Stimulated activated naive CD8-positive, alpha-beta T cell treated with anti-CD3 and anti-CD28 coated beads, Interleukin-15, Interleukin-2, amounts not matched to agents 100 U/mL and 50 U/mL, for 24 hours (primary cell): ENCODE measurements at regions not wholly inside any gene's neighbourhood (a gene's known extent, or its start where the extent isn't known, plus 50 kb on each side); places are given as distances from the start of the nearest gene placed in this dataset.
"Not testable (repeated sequence)": the region's sequence is repeated elsewhere in the genome, so short reads cannot be mapped to it uniquely, and the experiment has no call there.

Source experiments
- ATAC-seq: fragments of 150-1000 bp; cut with Tn5 transposase; one replicate; pipeline ENCODE4 v1.10.0; 2021
- DNase-seq: peaks from one replicate; pipeline ENCODE4 v3.0.0; 2021

DNA sequence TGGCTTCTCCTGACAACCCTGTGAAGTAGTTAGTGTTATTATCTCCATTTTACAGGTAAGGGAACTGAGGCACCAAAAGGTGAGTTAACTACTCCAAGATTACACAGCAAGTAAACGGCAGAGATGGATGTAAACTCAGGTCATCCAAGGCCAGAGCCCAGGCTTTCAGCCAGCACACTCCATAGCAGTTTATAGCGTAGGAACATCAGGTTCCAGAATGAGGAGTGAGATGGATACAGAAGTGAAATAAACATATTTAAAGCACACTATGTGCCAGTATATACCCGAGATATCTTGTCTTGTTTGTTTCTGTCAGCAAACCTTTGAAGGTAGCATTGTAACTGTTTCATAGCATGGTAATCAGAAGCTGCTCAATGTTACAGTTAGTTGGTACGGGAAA lies 279.0 kb downstream of the OXSM start:
- DNase-seq (no peak), ATAC-seq (no peak)

DNA sequence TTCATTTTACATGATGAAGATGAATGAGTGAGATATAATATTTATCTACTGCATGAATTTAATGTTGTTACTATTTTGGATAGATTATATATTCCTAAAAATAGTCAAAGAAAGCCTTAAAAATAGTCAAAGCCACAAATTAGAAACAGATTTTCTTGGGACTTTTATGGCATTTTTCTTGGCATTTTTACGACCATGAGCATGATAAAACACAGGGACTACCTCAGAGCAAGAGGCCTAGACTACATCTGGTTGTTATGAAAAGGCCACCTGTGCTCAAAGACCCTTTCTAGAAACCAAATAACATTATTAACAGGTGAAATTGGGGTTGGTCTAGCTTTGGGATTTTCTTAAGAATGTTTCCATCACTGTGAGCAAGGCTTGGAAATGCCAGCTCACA lies 281.0 kb downstream of the OXSM start:
- DNase-seq, result no peak
- ATAC-seq, result no peak

DNA sequence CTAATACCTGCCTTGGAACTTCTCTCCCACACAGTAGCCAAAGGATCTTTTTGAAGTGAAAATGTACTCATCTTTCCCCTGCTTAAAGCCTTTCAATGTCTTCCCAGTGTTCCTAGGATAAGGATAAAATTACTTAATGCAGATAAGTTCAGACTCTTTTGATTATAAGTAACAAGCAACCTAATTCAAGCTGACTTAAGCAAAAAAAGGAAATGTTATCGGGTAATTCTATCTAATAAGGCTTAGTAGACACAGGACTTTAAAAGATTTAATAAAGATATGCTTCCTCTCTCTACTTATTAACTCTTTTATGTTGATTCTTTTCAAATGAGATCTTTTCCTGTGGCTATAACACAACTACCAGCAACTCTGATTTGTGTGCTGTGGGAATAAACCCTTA lies 284.2 kb downstream of the OXSM start:
- no peak for ATAC-seq

DNA sequence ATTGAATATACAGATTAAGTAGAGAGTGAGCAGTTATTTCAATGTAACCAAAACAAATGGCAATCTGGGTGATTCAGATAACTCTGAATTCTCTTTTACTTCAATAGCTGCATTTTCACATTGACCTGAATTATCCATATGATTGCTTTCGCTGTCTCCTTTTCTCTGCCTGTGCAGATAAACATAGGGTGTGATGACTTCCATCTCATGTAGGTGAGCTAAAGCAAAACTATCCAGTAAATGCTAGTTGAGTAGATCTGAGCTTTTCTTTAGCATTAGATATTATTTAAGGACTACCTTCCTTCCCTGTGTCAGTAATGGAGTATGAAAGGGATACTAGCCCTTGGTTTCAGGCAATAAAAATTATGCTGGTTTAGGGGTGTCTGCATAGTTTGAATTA lies 288.6 kb downstream of the OXSM start:
- ATAC-seq (no peak), DNase-seq (no peak)

More for the DNA sequence above, 284.2 kb downstream of the OXSM start:
- no peak for DNase-seq

DNA sequence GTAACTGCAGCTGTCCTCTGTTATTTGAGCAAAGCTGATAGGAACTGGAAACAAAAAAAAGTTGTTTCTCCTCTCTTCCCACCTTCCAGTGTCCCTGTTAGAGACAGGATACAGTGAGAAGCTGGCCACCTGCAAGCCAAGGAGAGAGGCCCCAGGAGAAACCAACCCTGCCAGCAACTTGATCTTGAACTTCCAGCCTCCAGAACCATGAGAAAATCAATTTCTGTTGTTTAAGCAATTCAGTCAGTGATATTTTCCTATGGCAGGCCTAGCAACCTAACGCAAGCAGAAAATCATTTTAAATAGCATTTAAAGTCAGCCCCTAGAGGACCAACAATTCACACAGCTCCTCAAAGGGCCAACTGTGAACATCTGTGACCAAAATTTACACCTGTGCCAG lies 291.3 kb downstream of the OXSM start:
- no peak for DNase-seq
- no peak for ATAC-seq

DNA sequence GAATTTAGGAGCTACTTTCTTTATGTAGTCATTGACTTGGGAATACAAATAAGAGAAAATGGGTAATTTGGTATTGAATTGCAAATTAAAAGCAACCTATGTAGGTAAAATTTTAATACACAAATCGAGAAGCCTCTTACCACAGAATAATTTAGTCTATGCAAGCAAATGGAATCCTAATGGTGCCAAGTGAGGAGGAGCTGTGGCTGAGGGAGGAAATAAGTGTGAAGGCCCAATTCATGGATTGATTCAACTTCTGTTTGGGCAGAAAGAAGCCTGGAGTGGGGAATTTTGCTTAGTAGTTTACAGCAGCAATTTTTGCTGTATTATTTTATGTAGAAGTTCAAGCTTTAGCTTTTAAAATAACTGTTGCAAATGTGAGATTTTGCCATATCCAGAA lies 291.9 kb downstream of the OXSM start:
- no peak for DNase-seq
- no peak for ATAC-seq

DNA sequence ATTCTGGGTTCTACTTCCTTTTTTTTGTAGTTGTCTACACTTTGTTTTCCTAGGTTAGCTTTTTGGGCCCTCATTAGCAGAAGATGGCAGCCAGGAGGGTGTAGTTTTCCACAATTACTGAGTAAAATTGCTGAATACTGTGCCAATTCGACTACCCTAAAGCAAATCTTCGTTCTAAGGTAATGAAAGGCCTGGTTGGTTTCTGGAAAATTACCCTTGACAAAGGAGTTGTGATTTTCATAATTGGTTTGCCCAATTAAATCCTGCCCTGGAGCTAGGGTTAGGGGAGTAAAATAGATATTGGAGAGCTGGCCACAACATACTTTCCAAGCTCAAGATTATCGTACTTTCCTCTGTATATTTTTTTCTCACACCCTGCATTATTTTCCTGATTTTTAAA lies 293.0 kb downstream of the OXSM start:
- ATAC-seq (no peak), DNase-seq (no peak)

DNA sequence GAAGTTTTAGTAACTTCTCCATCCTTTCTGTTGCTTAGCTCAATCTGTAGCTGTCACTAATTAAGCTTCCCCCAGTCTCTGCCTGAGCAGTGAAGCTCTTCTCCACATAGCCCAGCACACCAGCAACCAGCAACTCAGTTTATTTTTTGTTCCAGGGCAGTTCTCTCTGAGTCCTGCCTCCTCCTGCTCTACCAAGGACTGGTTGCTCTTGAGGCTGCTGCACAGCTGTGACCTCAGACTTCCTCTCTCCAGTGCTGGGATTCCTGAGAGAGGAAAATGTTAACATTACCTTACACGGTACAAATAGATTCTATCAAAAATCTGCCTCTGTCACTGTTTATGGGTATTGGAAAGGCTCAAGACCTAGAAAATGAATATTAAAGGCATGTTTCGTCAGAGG lies 294.7 kb downstream of the OXSM start:
- ATAC-seq (no peak), DNase-seq (no peak)

DNA sequence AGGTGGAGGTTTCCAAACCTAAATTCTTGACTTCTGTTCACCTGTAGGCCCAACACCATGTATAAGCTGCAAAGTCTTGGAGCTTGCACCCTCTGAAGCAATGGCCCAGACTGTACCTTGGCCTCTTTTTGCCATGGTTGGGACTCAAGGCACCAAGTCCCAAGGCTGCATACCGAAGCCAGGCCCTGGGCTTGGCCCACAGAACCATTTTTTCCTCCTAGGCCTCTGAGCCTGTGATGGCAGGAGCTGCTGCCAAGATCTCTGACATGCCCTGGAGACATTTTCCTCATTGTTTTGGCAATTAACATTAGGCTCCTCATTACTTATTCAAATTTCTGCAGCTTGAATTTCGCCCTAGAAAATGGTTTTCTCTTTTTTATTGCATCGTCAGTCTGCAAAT lies 297.9 kb downstream of the OXSM start:
- no peak for DNase-seq

DNA sequence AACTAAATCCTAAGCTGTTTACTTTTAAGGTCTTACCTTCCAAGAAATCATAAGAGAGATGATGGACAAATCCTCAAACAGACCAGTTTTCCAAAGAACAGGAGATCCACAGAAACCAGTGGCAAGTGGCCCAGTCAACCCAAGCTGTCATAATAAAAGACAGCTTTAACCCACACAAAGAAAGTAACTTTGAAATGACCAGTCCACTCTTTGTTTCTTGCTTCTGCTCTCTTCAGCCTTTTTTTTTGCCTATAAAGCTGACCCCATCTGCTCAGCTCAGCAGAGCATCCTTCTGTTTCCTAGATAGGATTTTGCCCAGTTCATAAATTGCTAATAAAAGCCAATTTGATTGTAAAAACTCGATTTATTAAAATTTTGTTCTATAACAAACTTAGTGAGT lies 299.4 kb downstream of the OXSM start:
- ATAC-seq, result no peak
- DNase-seq, result no peak

More for the DNA sequence above, 297.9 kb downstream of the OXSM start:
- ATAC-seq, result no peak

DNA sequence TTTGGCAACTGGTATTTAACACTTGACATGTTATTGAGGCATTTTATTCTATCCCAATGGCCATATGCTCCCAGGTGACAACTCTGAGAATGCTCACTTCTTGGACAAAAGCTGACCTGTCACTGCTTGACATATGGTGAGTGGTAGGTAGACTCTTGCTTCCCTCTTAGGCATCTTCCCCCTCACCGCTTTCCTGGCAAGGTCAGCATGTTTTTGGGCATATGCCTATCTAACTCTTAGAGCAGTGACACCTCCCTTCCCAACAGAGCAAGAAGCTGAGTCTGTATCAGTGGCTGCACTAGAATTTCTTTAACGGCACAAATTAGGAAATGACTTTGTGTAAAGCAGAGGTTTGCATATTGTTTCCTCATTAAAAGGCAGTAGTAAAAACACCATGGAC lies 300.7 kb downstream of the OXSM start:
- DNase-seq, result no peak
- ATAC-seq, result no peak

DNA sequence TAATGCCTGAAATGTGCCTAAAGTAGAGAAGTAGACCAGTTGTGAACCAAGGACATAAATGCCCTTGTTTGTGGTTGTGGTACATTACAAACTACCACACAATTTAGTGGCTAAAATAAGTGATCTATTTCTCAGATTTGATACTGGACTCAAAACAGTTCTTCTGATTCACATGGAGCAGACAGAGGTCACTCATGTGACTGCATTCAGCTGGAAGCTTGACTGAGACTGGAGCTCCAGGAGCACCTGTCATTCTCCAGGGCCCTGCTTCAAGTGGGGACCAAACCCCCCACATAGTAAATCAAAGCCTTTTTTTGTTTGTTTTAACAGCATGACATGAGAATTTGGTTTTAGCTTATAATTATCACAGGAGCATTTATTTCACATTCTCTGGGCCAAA lies 301.2 kb downstream of the OXSM start:
- no peak for ATAC-seq
- DNase-seq, result no peak

DNA sequence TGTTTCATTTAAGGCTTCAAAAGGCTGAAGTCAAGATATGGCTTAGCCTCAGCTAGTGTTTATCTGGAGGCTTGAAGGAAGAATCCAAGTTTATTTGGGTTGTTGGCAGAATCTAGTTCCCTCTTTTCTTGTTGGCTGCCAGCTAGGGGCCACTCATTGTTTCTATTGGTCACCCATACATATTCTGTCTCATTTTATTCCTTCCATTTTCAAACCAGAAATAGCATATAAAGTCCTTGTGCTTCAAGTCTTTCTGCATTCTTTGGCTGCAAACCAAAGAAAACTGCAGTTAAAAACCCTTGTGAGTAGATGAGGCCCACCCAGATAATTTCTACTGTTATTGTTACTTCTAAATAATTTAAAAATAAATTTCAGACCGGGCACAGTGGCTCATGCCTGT lies 301.7 kb downstream of the OXSM start:
- no peak for DNase-seq
- no peak for ATAC-seq

DNA sequence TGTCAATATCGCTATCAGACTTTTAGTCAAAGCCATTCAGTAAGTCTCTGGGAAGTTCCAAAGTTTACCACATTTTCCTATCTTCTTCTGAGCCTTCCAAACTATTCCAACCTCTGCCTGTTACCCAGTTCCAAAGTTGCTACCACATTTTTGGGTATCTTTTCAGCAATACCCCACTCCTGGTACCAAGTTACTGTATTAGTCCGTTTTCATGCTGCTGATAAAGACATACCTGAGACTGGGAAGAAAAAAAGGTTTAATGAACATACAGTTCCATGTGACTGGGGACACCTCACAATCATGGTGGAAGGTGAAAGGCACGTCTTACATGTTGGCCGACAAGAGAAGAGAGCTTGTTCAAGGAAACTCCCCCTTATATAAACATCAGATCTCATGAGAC lies 307.2 kb downstream of the OXSM start:
- ATAC-seq, DNase-seq: not testable (repeated sequence)

DNA sequence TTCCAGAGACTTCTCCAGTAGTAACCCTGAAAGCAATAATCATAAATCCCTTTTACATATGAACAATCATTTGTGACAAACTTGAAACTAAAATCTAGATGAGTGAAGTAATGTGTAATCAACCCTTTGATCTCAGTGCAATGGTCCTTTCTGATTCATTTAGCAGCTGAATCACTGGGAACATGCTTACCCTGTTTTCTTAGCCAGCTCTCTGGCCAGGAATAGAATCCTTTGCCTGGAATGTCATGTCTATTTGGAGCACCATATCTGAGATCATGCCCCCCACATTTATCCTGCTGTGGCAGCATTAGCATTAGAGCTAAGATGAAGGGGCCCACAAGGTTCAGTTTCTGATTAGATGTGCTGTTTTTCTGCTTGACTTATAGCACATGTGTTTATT lies 309.8 kb downstream of the OXSM start:
- DNase-seq, result no peak

DNA sequence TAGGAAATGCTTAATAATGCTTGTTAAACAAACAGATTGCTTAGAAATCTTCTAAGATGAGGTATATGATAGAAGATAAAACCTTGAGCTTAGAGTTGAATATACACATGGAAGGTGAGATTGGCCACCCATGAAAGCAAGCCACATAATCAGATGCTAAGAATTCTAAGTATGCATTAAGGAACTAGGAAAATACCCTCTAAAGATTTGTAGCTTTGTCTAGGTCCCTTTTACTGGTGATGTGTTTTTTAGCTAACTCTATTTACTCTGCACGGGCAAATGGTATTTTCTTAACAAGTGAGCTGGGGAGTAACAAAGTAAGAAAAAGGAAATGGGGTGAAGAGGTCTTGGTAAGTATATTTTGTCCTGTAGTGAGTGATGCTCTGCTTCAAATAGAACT lies 310.3 kb downstream of the OXSM start:
- ATAC-seq (no peak), DNase-seq (no peak)

More for the DNA sequence above, 309.8 kb downstream of the OXSM start:
- no peak for ATAC-seq

DNA sequence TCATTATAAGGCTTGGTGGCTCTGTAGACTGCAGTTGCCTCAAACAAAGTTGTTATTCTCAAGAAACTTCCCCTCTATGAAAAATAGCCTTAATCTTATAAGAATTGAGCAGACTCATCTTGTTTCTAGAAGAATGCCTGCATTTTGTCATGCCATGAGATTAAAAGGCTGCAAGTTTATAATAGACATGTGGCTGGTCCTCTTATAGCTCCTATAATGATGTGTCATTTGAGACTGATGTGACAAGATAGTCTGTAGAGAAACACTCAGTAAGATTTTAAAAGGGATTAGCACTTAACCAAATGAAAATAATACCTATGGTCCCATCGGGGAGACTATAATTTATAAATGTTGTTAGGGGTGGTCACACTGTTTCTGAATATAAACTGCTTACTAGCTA lies 312.5 kb downstream of the OXSM start:
- ATAC-seq, result no peak
- no peak for DNase-seq

DNA sequence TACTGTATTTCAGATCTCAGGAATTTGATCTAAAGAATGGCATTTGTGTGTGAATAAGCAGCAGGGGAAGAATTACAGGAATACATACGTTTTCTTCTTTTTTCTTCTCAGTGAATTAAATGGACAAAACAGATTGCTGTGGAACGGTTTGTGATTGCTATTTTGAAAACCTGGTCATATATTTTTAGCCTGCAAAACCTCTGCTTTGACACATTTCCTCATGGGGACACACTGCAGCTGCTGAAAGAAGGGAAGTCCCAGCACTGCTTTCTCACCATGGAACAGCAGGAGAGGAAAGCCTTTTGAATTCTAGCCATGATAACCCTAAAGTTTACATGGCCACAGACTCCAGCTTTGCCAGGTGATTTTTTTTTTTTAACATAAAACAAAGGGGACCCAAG lies 315.0 kb downstream of the OXSM start:
- no peak for ATAC-seq
- no peak for DNase-seq

DNA sequence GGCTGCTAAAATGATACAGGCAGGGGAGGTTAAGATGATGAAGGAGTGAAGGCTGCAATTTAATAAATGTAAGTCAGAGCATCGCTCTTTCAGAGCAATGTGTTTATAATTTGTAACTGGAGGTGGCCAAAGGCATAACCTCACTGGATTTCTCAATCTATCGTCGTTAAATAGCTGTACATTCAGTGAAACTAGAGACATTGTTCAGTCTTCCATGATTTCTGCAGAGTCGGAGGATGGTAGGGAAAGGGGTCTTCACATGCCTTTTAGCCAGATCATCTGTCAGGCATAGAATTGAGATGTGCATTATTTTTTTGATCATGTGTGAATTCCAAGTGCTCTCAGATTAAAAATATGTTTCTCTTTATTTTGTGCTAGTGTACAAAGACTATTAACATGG lies 315.4 kb downstream of the OXSM start:
- no peak for DNase-seq
- no peak for ATAC-seq

DNA sequence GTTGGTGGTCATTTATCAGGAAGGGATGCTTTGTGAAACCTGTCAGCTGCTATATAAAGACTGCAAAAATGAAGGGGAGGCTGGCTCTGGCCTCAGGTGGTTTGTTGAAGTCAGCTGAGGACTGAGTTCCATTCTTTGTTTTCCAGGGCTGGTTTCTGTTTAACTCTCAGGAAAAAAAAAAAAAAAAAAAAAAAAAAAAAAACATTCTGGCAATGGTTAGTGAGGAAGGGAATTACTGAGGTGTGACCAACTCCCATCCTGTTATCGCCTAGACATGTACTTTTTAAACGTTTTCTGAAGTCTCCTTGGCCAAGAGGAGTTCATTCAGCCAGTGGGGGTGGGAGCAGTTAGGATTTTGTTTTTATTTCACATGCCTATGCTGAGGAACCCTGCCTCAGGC lies 316.3 kb downstream of the OXSM start:
- ATAC-seq (no peak), DNase-seq (no peak)

DNA sequence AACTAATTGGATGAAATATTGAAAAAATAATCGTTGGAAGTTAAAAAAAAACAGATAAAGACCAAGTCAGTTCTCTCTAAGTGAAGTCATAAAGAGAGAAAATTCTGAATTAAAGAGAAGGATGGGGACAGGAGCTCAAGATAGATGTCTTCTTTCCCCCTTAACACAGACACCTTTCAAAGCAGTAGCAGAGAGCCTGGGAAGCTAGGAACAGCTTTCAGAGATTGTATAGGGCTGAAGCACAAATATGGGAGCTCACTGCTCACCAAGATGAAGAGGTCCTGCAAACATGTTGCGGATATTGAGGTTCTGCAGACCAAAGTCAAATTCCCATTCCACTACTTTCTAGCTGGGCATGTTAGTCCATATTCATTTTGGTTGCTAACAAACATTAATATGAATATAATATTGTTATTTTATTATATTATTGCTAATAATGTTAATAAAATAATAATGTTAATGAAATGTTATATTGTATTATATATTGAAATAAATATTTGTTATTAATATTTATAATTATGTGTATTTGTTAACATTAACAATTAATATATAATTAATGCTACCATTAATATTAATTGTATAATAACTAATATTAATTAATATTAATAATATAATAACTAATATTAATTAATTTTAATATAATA lies 319.1 kb downstream of the OXSM start:
- no peak for DNase-seq
- ATAC-seq, result no peak

DNA sequence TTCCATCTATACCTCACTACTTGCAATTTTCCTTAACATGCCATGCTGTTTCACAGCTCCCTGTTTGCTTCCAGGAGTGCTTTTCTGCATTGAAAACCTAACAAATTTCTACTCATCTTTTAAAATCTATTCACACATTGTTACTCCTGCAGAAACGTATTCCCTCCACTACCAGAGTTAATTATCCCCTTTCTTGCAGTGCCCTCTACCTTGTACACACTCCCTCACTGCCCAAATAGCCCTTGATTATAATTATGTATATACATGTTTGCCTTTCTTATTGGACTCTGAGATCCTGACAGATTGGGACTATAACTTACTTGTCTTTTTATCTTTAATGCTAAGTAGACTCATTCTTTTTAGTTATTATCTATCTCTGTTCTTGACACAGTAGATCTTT lies 325.0 kb downstream of the OXSM start:
- ATAC-seq (no peak), DNase-seq (no peak)

DNA sequence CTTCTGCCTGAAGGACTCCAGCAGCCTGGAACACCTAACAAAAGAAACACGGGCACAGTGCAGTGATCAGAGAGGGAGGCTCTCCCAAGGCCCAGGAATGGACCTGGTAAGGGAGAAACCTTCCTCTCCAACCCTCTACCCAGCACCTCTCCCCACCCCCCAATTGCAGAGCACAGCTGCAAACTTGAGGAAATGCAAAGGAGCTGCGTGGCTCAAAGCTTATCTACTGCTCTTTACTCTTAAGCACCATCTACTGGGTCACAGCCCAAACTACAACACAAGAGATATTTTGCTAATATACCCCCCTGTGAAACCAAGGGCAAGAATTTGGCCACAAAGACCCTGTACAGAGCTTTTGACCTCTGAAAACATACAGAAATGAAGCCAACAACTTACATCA lies 328.3 kb downstream of the OXSM start:
- ATAC-seq, result no peak
- DNase-seq, result no peak

DNA sequence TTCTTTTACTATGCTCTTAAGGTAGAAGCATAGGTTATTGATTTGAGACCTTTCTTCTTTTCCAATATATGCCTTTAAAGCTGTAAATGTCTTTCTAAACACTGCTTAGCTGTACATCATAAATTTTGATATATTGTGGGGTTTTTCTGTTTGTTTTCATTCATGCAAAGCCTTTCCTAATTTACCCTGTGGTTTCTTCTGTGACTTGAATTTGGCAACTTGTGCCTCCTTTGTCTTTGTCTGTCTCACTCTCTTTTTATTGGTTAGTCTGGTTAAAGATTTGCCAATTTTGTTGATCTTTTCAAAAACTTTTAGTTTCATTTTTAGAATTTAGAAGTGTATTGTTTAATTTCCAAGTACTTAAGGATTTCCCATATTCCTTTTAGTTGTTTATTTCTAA lies 343.1 kb downstream of the OXSM start:
- ATAC-seq (no peak), DNase-seq (no peak)

DNA sequence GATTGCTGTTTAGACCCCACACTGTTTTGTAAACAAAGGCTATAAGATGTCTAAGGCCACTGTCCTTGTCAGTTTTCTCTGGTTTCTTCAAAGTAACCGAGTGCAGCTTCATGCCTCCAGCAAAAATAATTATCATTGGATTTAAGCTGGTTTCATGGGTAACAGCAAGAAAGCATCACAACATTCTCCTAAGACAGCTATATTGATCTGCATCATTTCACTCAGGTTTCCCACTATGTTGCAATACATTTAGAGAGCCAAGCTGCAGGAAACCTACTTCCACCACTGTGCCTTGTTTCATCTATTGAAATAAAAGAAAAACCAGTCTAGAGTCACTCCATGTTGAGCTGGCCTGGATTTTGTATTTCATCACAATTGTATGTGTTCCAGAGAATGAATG lies 351.4 kb downstream of the OXSM start:
- DNase-seq (no peak), ATAC-seq (no peak)
